GM08714 (cell line): ENCODE measurements at regions not wholly inside any gene's neighbourhood (a gene's known extent, or its start where the extent isn't known, plus 50 kb on each side); places are given as distances from the start of the nearest gene placed in this dataset.

Experiments used
- H3K4me3 ChIP-seq: fragments of 200-500 bp; sonication (Bioruptor generic); 2 replicates; pipeline ENCODE4 v1.5.1; 2014; ENCODE audit warnings: mild to moderate bottlenecking, low read length, inconsistent platforms
- ZNF274 ChIP-seq: IDR thresholded peaks from 2 replicates; pipeline ENCODE4 v1.6.1; 2012; ENCODE audit warnings: mild to moderate bottlenecking, low read depth, low read length

GRCh38 chr14:39988939-39989338 is 556.7 kb upstream of the FBXO33 start:
- no peak overlapping the region for H3K4me3 ChIP-seq
- no peak for TF ChIP-seq ZNF274

GRCh38 chr14:39984323-39984722 is 552.1 kb upstream of the FBXO33 start:
- H3K4me3 ChIP-seq = no peak overlapping the region
- no peak for TF ChIP-seq ZNF274

GRCh38 chr14:39977198-39977597 is 545.0 kb upstream of the FBXO33 start:
- TF ChIP-seq ZNF274 = no peak
- H3K4me3 ChIP-seq = no peak overlapping the region

GRCh38 chr14:39974036-39974435 is 541.8 kb upstream of the FBXO33 start:
- no peak for TF ChIP-seq ZNF274
- peak overlapping the region; percentile 34; the same call in 1 of the 2 replicates for H3K4me3 ChIP-seq

GRCh38 chr14:39972704-39973103 is 540.5 kb upstream of the FBXO33 start:
- no peak for TF ChIP-seq ZNF274
- 0 out of 2 replicates have a peak overlapping the region, but pooled peaks have one; percentile 6 for H3K4me3 ChIP-seq

- TF ChIP-seq ZNF274 = no peak
- no peak overlapping the region for H3K4me3 ChIP-seq
These were observed 535.7 kb upstream of the FBXO33 start for GRCh38 chr14:39967885-39968284.

- no peak for TF ChIP-seq ZNF274
These were observed 525.8 kb upstream of the FBXO33 start for GRCh38 chr14:39957987-39958386.

GRCh38 chr14:39957290-39957689 is 525.1 kb upstream of the FBXO33 start:
- TF ChIP-seq ZNF274 = no peak
- no peak overlapping the region for H3K4me3 ChIP-seq

More at GRCh38 chr14:39957987-39958386, 525.8 kb upstream of the FBXO33 start:
- H3K4me3 ChIP-seq = no peak overlapping the region

- H3K4me3 ChIP-seq = no peak overlapping the region
- no peak for TF ChIP-seq ZNF274
These were observed 524.1 kb upstream of the FBXO33 start for GRCh38 chr14:39956372-39956771.

GRCh38 chr14:39948235-39948634 is 516.0 kb upstream of the FBXO33 start:
- TF ChIP-seq ZNF274 = no peak

GRCh38 chr14:39946807-39947206 is 514.6 kb upstream of the FBXO33 start:
- H3K4me3 ChIP-seq = no peak overlapping the region
- no peak for TF ChIP-seq ZNF274

More at GRCh38 chr14:39948235-39948634, 516.0 kb upstream of the FBXO33 start:
- no peak overlapping the region for H3K4me3 ChIP-seq

GRCh38 chr14:39939023-39939422 is 506.8 kb upstream of the FBXO33 start:
- H3K4me3 ChIP-seq = no peak overlapping the region
- TF ChIP-seq ZNF274 = no peak

GRCh38 chr14:39912192-39913100 is 480.2 kb upstream of the FBXO33 start:
- H3K4me3 ChIP-seq = peak overlapping the region; percentile 16; the same call in 1 of the 2 replicates
- no peak for TF ChIP-seq ZNF274

GRCh38 chr14:39897657-39898056 is 465.4 kb upstream of the FBXO33 start:
- TF ChIP-seq ZNF274 = no peak
- no peak overlapping the region for H3K4me3 ChIP-seq

- H3K4me3 ChIP-seq = no peak overlapping the region
- TF ChIP-seq ZNF274 = no peak
These were observed 457.8 kb upstream of the FBXO33 start for GRCh38 chr14:39890026-39890425.
